SW 1271 (cell line): ENCODE measurements at regions not wholly inside any gene's neighbourhood (a gene's known extent, or its start where the extent isn't known, plus 50 kb on each side); places are given as distances from the start of the nearest gene placed in this dataset.

ENCODE experiments used
- DNase-seq, 2 experiments: peaks; one replicate each; lab custom pipeline; 2025; lab: John Stamatoyannopoulos, UW

GRCh38 chr13:34883396-34883795 is 58.7 kb upstream of the NBEA start:
- no peak for DNase-seq

GRCh38 chr13:34884366-34884765 is 57.7 kb upstream of the NBEA start:
- no peak for DNase-seq

GRCh38 chr13:34886121-34886875 is 55.8 kb upstream of the NBEA start:
- no peak for DNase-seq

GRCh38 chr13:34886987-34887386 is 55.1 kb upstream of the NBEA start:
- no peak for DNase-seq
